WI38 (cell line): ENCODE measurements at regions not wholly inside any gene's neighbourhood (a gene's known extent, or its start where the extent isn't known, plus 50 kb on each side); places are given as distances from the start of the nearest gene placed in this dataset.
A peak's percentile ranks its signal among the peaks of the same experiment; 100 is the strongest.

ENCODE experiments used
- H3K4me3 ChIP-seq: 2 replicates; pipeline ENCODE4 v1.5.1; 2011; ENCODE audit warnings: low read depth, mild to moderate bottlenecking, control low read depth, low read length
- CTCF ChIP-seq: IDR thresholded peaks from 2 replicates; pipeline ENCODE4 v1.5.1; 2012; ENCODE audit warnings: low read depth, mild to moderate bottlenecking, control low read depth, low read length

- TF ChIP-seq CTCF: no peak
- H3K4me3 ChIP-seq: no peak overlapping the region
Measured at GRCh38 chr6:25012657-25013056, 76.9 kb upstream of the RIPOR2 start.

- TF ChIP-seq CTCF: no peak
- no peak overlapping the region for H3K4me3 ChIP-seq
Measured at GRCh38 chr6:25013246-25013645, 77.5 kb upstream of the RIPOR2 start.

DNA sequence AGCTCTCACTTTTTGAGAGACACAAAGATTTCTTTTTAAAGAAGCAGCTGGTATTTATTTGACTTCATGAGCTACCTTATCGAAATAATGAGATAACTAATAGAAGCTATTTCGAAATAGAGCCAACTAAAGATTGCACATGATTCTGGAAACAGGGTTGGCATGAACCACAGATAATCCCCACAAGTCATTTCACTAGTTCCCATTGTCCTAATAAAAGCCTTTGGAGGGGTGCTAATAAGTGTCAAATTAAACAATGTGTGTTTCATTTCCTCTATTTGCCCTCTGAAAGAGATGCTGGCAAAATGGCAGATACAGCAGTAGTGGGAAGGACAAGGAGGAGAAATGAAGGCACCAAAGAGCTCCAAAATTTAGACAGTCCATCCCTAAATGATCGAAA is 78.6 kb upstream of the RIPOR2 start:
- no peak overlapping the region for H3K4me3 ChIP-seq

DNA sequence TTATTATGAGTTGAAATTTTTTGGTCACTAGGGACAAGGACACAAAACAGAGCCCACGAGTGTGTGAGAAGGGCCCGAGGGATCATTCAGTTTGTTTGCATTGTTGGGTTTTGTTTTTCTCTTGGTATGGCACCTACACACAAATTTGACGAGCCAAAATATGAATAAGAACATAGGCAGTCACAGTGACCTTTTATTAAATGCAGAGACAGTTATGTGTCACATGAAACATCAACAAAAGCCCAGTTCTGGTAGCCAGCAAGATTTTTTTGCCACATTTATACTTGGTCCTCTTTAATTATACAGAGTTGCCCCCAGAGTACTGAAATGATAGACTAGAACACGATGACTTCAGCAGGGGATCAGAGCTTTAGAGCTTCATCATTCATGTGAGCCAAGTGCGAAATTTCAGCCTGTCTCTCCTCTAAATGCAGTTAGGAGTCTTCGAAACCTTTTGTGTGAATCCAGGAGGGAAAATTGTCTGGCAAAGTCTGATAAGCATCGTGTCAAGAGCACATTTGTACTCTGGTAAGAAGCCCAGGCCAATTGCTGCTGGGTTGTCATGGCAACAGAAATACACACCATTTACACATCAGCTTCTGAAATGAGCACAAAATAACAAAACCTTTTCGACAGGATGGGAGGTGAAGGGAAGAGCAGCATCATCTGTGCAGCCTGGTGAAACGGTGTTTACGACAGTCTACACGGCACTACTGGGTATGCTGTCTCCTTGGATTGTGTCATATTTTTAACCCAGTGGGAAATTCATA is 79.2 kb upstream of the RIPOR2 start:
- H3K4me3 ChIP-seq: no peak overlapping the region
- no peak for TF ChIP-seq CTCF

More for the DNA sequence above, 78.6 kb upstream of the RIPOR2 start:
- no peak for TF ChIP-seq CTCF

DNA sequence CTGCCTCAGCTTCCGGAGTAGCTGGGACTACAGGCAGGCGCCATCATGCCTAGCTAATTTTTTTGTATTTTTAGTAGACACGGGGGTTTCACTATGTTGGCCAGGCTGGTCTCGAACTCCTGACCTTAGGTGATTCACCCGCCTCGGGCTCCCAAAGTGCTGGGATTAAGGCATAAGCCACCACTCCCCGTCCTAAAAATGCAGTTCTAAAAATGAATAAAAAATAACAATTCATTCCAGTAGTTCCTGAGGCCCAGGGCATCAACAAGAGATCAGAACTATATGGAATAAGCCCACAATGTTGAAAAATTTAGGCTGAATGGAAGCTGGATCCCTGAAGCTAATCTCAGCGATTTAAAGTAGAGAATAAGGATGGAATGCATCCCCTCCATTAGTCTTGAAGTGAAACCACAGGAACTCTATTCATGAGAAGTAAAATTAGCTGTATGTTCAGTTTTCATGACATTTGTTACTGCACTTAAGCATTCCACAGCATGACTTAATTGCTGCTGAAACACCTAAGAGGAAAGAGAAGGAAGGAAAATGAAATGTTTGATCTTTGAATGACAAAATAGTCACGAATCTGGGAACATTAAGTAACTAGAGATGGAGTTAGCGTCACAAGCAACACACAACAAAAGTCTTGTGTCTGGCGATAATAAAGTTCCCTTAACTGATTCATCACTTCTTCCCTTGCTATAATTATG is 80.4 kb upstream of the RIPOR2 start:
- H3K4me3 ChIP-seq: no peak overlapping the region
- no peak for TF ChIP-seq CTCF

DNA sequence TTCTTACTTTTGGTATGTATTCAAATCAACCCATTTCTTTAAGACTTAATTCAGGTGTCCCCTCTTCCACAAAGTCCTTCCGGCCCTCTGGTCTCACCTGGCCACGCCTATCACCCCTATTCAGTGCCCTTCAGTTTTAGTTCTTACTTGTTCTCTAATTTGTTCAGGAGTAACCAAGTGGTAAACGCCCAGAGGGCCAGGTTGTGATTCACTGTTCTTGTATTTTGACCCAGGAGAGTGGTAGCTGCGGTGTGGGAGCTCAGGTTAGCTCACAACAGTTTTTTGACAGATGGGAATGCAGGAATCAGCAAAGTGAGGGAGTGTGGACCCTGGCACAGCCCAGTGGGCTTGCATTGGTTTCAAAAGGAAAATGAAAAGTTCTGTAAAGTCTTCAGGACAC is 81.7 kb upstream of the RIPOR2 start:
- H3K4me3 ChIP-seq: no peak overlapping the region
- TF ChIP-seq CTCF: no peak

GRCh38 chr6:25017932-25018567 is 82.3 kb upstream of the RIPOR2 start:
- no peak overlapping the region for H3K4me3 ChIP-seq
- TF ChIP-seq CTCF: peak; percentile 52
